ENCODE measurements at regions not wholly inside any gene's neighbourhood (a gene's known extent, or its start where the extent isn't known, plus 50 kb on each side); places are given as distances from the start of the nearest gene placed in this dataset.

- DNase-seq (ENCODE audit: extremely low spot score): no peak
- ChIA-PET POLR2A (no interaction called here), CTCF (no interaction called here)
- TF ChIP-seq ARNT (IDR thresholded peaks at IDR 0.05) (no peak), TARDBP (IDR thresholded peaks at IDR 0.05) (no peak), HDGF (IDR thresholded peaks at IDR 0.05; ENCODE audit: borderline replicate concordance) (no peak), ZNF384 (IDR thresholded peaks at IDR 0.05) (no peak), BHLHE40 (IDR thresholded peaks at IDR 0.05; ENCODE audit: borderline replicate concordance) (no peak), SUZ12 (IDR thresholded peaks at IDR 0.05) (no peak), FOXA1 (IDR thresholded peaks at IDR 0.05) (no peak), CTBP1 (IDR thresholded peaks at IDR 0.05; ENCODE audit: borderline replicate concordance) (no peak), SP1 (IDR thresholded peaks at IDR 0.05) (no peak), ELF4 (IDR thresholded peaks at IDR 0.05) (no peak), FOXK2 (IDR thresholded peaks at IDR 0.05) (no peak)
Measured at GRCh38 chr2:125870264-125870663, 785.7 kb upstream of the GYPC start.

GRCh38 chr2:125870746-125871145 is 785.2 kb upstream of the GYPC start:
- POLR2A ChIA-PET: no interaction called here
- TF ChIP-seq ZNF384 (IDR thresholded peaks at IDR 0.05) (no peak), L3MBTL2 (conservative IDR thresholded peaks at IDR 0.05) (no peak), FOXM1 (IDR thresholded peaks at IDR 0.05; ENCODE audit: borderline replicate concordance) (no peak), LEF1 (IDR thresholded peaks at IDR 0.05; ENCODE audit: borderline replicate concordance) (no peak), FOXA1 (IDR thresholded peaks at IDR 0.05) (no peak), ARNT (IDR thresholded peaks at IDR 0.05) (no peak), BHLHE40 (IDR thresholded peaks at IDR 0.05; ENCODE audit: borderline replicate concordance) (no peak), SUZ12 (IDR thresholded peaks at IDR 0.05) (no peak), TARDBP (IDR thresholded peaks at IDR 0.05) (no peak), HDGF (IDR thresholded peaks at IDR 0.05; ENCODE audit: borderline replicate concordance) (no peak), ELF4 (IDR thresholded peaks at IDR 0.05) (no peak), SP1 (IDR thresholded peaks at IDR 0.05) (no peak), CTBP1 (IDR thresholded peaks at IDR 0.05; ENCODE audit: borderline replicate concordance) (no peak), FOXK2 (IDR thresholded peaks at IDR 0.05) (no peak), PKNOX1 (IDR thresholded peaks at IDR 0.05) (no peak), NFRKB (IDR thresholded peaks at IDR 0.05) (no peak)
- DNase-seq (ENCODE audit: extremely low spot score): no peak
- CTCF ChIA-PET: no interaction called here

- no peak for DNase-seq (ENCODE audit: extremely low spot score)
- no peak for TF ChIP-seq HDGF (IDR thresholded peaks at IDR 0.05; ENCODE audit: borderline replicate concordance)
- TF ChIP-seq CTBP1 (IDR thresholded peaks at IDR 0.05; ENCODE audit: borderline replicate concordance): no peak
- TF ChIP-seq SUZ12 (IDR thresholded peaks at IDR 0.05): no peak
- no peak for TF ChIP-seq PKNOX1 (IDR thresholded peaks at IDR 0.05)
- TF ChIP-seq SP1 (IDR thresholded peaks at IDR 0.05): no peak
- TF ChIP-seq BHLHE40 (IDR thresholded peaks at IDR 0.05; ENCODE audit: borderline replicate concordance): no peak
- TF ChIP-seq LEF1 (IDR thresholded peaks at IDR 0.05; ENCODE audit: borderline replicate concordance): no peak
- TF ChIP-seq NFRKB (IDR thresholded peaks at IDR 0.05): no peak
- TF ChIP-seq TARDBP (IDR thresholded peaks at IDR 0.05): no peak
- TF ChIP-seq ZNF384 (IDR thresholded peaks at IDR 0.05): no peak
- no peak for TF ChIP-seq FOXK2 (IDR thresholded peaks at IDR 0.05)
- TF ChIP-seq ARNT (IDR thresholded peaks at IDR 0.05): no peak
- no peak for TF ChIP-seq L3MBTL2 (conservative IDR thresholded peaks at IDR 0.05)
- TF ChIP-seq FOXA1 (IDR thresholded peaks at IDR 0.05): no peak
- POLR2A ChIA-PET: no interaction called here
- CTCF ChIA-PET: no interaction called here
Measured at GRCh38 chr2:125874564-125874963, 781.4 kb upstream of the GYPC start.

GRCh38 chr2:125885340-125885739 is 770.6 kb upstream of the GYPC start:
- ChIA-PET POLR2A (no interaction called here), CTCF (no interaction called here)
- DNase-seq (ENCODE audit: extremely low spot score): no peak
- TF ChIP-seq SUZ12 (IDR thresholded peaks at IDR 0.05): no peak
- no peak for TF ChIP-seq FOXK2 (IDR thresholded peaks at IDR 0.05)
- no peak for TF ChIP-seq ELF4 (IDR thresholded peaks at IDR 0.05)
- no peak for TF ChIP-seq NFRKB (IDR thresholded peaks at IDR 0.05)
- TF ChIP-seq TARDBP (IDR thresholded peaks at IDR 0.05): no peak
- TF ChIP-seq ARNT (IDR thresholded peaks at IDR 0.05): no peak
- no peak for TF ChIP-seq ZNF384 (IDR thresholded peaks at IDR 0.05)
- TF ChIP-seq CTBP1 (IDR thresholded peaks at IDR 0.05; ENCODE audit: borderline replicate concordance): no peak
- no peak for TF ChIP-seq SP1 (IDR thresholded peaks at IDR 0.05)
- TF ChIP-seq PKNOX1 (IDR thresholded peaks at IDR 0.05): no peak
- TF ChIP-seq HDGF (IDR thresholded peaks at IDR 0.05; ENCODE audit: borderline replicate concordance): no peak
- no peak for TF ChIP-seq L3MBTL2 (conservative IDR thresholded peaks at IDR 0.05)
- no peak for TF ChIP-seq FOXM1 (IDR thresholded peaks at IDR 0.05; ENCODE audit: borderline replicate concordance)
- TF ChIP-seq FOXA1 (IDR thresholded peaks at IDR 0.05): no peak
- TF ChIP-seq LEF1 (IDR thresholded peaks at IDR 0.05; ENCODE audit: borderline replicate concordance): no peak
- TF ChIP-seq BHLHE40 (IDR thresholded peaks at IDR 0.05; ENCODE audit: borderline replicate concordance): no peak

- CTCF ChIA-PET: no interaction called here
- POLR2A ChIA-PET: no interaction called here
- no peak for TF ChIP-seq ARNT (IDR thresholded peaks at IDR 0.05)
- no peak for TF ChIP-seq SUZ12 (IDR thresholded peaks at IDR 0.05)
- no peak for TF ChIP-seq LEF1 (IDR thresholded peaks at IDR 0.05; ENCODE audit: borderline replicate concordance)
- TF ChIP-seq FOXM1 (IDR thresholded peaks at IDR 0.05; ENCODE audit: borderline replicate concordance): no peak
- no peak for TF ChIP-seq TARDBP (IDR thresholded peaks at IDR 0.05)
- no peak for TF ChIP-seq NFRKB (IDR thresholded peaks at IDR 0.05)
- TF ChIP-seq ELF4 (IDR thresholded peaks at IDR 0.05): no peak
- TF ChIP-seq CTBP1 (IDR thresholded peaks at IDR 0.05; ENCODE audit: borderline replicate concordance): no peak
- DNase-seq (ENCODE audit: extremely low spot score): no peak
Measured at GRCh38 chr2:125886153-125886552, 769.8 kb upstream of the GYPC start.

- no peak for DNase-seq (ENCODE audit: extremely low spot score)
- ChIA-PET CTCF (no interaction called here), POLR2A (no interaction called here)
- TF ChIP-seq CTBP1 (IDR thresholded peaks at IDR 0.05; ENCODE audit: borderline replicate concordance) (no peak), TARDBP (IDR thresholded peaks at IDR 0.05) (no peak)
Measured at GRCh38 chr2:125901278-125901677, 754.7 kb upstream of the GYPC start.

All from HEK293T (cell line).